GM18499 (cell line): ENCODE measurements at regions not wholly inside any gene's neighbourhood (a gene's known extent, or its start where the extent isn't known, plus 50 kb on each side); places are given as distances from the start of the nearest gene placed in this dataset.

Experiments
- ATAC-seq: cut with Tn5 transposase; IDR thresholded peaks from one replicate; pipeline ENCODE4 v1.9.1; 2021; ENCODE audit warnings: moderate number of reproducible peaks; ENCODE audit not compliant: insufficient read depth, unreplicated experiment

DNA sequence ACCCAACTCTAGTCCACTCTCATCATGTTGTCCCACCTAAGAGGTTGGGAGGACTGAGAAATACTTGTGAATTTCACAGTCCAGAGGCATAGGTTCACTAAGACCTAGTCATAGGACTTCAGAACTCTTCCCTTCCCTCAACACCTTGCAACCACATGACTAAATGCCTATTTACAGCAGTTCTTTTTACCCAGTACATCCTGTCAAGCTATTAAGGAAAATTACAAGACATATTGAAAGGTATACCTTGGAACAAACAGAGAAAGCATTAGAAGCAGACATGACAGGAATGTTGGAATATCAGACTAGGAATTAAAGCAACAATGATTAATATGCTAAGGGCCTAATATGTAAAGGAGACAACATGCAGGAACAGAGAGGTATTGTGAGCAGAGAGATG lies 563.8 kb upstream of the LRRC4C start:
- ATAC-seq, result no peak

GRCh38 chr11:42025121-42025803 lies 565.8 kb upstream of the LRRC4C start:
- no peak for ATAC-seq

- ATAC-seq, result no peak
Measured at GRCh38 chr11:42034826-42035225, 575.4 kb upstream of the LRRC4C start.

DNA sequence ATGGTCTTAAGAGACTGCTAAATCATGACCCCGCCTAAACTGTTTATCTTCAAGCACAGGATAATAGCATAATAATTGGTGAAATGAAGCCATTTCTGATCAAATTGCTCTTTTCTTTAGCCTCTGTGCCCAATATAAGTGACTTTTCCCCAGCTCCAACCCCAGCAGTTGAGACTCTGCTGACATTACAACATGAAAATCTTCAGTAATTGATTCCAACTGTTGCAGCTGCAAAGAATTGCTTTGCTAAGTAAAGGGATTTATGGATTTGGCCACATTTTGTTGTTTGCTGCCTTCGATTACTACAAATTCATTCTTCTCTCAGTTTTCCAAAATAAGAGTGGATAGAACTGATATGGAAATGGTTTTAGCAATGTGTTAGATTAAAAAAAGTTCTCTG lies 576.7 kb upstream of the LRRC4C start:
- ATAC-seq, result no peak

DNA sequence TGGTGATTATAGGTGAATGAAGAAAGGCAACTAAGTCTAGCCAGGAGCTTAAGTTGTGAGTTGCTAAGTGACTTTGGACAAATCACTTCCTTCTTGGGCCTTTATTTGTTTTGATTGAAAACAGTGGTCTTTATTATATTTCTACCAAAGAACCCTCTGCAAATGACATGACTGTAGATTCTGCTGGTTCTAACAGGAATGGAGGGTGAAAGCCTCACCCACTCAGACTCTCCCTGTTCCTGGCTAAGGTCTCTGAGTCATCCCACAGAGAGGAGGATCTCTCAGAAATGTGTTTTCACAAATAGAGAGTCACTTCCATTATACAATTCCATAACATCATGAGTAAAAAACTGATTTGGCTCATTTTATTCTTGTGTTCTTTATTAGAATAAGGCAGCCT lies 583.9 kb upstream of the LRRC4C start:
- ATAC-seq, result no peak

GRCh38 chr11:42047637-42048555 lies 588.4 kb upstream of the LRRC4C start:
- no peak for ATAC-seq

DNA sequence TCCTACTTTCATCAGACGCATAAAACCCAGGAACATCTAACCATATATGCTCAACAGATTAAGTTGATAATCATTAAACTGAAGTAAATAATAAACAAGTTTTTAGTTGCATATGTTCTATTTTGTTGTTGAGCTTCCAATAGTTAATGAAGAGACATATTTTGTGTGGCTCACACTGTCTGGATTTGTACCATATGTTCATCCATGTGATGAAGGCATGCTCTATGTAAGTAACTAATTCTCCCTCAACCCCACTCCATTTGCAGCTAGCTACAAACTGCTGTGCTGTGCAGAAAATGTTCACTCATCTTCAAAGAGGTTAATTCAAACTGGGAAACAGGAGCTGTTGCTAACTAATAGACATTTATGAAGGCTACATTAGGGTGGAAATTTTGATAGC lies 589.7 kb upstream of the LRRC4C start:
- no peak for ATAC-seq

- ATAC-seq, result no peak
Measured at GRCh38 chr11:42049650-42050049, 590.2 kb upstream of the LRRC4C start.

DNA sequence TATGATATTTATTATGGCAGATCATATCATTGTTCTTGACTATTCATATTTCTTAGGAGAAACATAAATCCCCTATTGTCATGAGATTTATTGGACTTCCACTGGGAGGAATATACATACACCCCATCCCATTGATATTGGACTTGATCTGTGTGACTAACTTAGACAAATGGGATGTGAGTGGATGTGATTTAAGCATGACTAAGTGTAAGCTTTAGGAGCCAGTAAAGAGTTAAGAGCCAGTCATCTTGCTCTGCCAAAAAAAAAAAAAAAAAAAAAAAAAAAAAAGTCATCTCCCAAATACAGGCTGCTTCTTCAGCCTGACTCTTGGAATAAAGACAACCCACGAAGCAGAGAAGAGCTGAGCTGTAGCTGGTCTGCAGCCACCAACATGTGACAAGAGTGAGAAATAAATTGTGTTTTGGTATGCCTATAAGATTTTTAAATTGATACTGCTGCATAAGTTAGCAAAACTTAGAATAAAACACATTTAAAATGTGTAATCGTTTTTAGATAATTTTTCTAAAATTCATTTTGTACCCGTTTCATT lies 595.0 kb upstream of the LRRC4C start:
- ATAC-seq, result no peak

DNA sequence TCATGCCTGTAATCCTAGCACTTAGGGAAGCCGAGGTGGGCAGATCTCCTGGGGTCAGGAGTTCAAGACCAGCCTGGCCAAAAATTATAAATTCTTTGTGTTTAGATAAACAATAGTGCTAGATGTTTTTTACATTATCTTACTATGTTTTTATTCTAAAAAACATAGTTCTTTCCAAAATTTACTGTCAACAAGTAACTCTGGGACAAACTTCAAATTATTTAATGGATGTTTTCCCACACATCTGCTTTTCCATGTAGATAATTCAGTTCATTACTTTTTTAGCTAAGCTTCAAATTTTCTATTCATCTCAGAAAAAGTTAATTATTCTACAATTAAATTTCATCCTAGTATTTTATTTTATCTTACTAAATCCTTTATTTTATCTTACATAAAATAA lies 596.2 kb upstream of the LRRC4C start:
- no peak for ATAC-seq

DNA sequence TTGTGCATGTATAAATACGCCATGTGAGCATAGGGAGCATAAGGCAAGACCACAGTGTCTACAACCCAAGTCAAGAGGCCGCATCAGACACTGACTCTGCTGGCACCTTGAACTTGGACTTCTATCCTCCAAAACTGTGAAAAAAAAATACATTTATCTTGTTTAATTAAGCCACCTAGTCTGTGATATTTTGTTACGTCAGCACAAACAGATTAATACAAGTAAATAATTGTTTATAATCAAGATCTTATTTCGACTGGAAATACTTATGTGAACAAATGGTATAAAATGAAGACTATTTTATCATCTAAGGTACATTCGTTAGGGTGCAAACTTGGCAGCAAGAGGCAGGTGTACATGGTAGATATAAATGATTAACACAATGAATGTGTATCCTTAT lies 599.3 kb upstream of the LRRC4C start:
- no peak for ATAC-seq

- no peak for ATAC-seq
Measured at GRCh38 chr11:42065199-42065598, 605.7 kb upstream of the LRRC4C start.

DNA sequence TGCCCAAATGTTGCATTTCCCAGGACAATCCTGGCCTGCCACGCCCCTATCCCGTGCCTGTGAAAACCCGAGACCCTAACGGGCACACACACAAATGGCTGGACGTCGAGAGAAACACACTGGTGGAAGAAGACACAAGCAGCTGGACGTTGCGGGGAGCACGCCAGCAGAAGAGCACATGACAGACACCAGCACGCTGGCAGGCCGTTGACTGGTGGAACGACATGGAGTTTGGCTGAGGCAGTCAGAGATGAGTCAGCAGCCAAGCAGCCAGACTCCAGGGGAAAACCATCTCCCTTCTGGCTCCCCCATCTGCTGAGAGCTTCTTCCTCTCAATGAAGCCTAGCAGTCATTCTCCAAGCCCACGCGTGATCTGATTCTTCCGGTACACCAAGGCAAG lies 606.7 kb upstream of the LRRC4C start:
- ATAC-seq, result no peak

GRCh38 chr11:42074306-42074705 lies 614.9 kb upstream of the LRRC4C start:
- ATAC-seq, result no peak

- no peak for ATAC-seq
Measured at GRCh38 chr11:42075180-42075579, 615.7 kb upstream of the LRRC4C start.

DNA sequence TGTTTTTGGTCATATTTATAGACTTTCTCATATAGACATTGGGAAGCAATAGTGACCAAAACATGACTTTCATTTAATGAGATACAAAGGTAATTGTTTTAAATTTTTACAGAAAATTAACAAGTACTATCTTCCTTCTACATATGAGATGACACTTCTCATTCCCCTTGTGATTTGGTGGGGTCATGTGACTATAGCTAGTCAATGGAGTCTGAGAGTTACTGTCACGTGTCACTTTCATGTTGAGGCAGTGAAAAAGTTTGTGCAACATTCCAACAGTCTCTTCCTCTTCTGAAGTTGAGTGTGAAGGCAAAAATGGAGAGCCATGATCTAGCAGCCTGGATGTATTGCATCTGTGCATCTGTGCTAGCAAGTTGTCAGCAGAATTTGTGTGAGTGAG lies 618.3 kb upstream of the LRRC4C start:
- no peak for ATAC-seq

DNA sequence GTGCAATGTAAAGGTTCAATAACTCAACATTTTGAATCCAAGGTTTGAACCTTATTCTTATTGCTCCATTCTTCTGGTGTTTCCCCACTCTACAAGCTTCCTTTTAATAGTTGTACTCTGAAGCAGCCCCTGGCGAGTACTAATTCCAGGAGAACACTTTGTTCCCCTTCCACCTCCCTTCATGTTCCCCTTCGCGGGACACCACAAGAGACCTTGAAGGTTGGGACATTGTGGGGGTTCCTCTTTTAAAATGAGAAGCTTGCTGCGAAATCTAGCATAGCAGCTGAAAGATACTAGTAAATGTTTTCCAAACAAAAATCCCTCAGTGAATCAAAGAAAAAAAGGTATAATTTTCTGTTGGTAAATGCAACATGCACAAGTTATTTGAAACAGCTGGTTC lies 626.3 kb upstream of the LRRC4C start:
- ATAC-seq, result no peak

GRCh38 chr11:42093541-42093940 lies 634.1 kb upstream of the LRRC4C start:
- ATAC-seq, result no peak

GRCh38 chr11:42098075-42098474 lies 638.6 kb upstream of the LRRC4C start:
- no peak for ATAC-seq

- no peak for ATAC-seq
Measured at GRCh38 chr11:42112866-42113265, 653.4 kb upstream of the LRRC4C start.

GRCh38 chr11:42114927-42115326 lies 655.5 kb upstream of the LRRC4C start:
- ATAC-seq, result no peak
